ENCODE measurements at regions not wholly inside any gene's neighbourhood (a gene's known extent, or its start where the extent isn't known, plus 50 kb on each side); places are given as distances from the start of the nearest gene placed in this dataset.

DNA sequence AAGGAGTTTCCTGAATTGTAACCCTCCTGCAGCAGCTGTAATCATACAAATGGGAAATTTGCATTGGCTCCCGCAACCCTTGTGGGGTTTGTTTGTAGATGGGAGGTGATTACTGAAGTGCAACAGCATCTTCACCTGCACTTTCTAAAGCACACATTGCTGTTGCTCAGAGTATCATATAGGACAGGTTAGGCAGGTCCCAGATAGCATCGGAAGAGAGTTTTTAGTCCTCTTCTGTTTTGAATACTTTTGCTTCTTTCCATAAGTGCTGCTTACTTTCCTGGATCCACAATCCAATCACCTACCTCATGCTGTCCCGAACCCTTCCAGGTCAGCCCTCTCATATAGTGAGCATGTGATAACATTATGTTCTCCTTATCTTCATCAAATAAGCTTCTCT lies 300.4 kb downstream of the PTPRC start:
- Mint-ChIP-seq H3K36me3 (ENCODE audit: insufficient read depth) (no peaks in the 10 kb centered on the region), H3K27me3 (no peaks in the 10 kb centered on the region), H3K4me3 (ENCODE audit: low read depth) (no peak overlapping the region), H3K4me1 (ENCODE audit: low read depth) (peaks cover 7% of the 10 kb centered on the region), H3K27ac (no peak overlapping the region), H3K9me3 (ENCODE audit: low read depth) (peaks cover 3% of the 10 kb centered on the region)
- TF ChIP-seq CTCF (IDR thresholded peaks at IDR 0.05; ENCODE audit: unreplicated experiment), result no peak
- no peak for DNase-seq (ENCODE audit: low spot score, unreplicated experiment)

- no peak for DNase-seq (ENCODE audit: low spot score, unreplicated experiment)
- no peak for TF ChIP-seq CTCF (IDR thresholded peaks at IDR 0.05; ENCODE audit: unreplicated experiment)
- peaks cover 7% of the 10 kb centered on the region for H3K4me1 Mint-ChIP-seq (ENCODE audit: low read depth)
- H3K9me3 Mint-ChIP-seq (ENCODE audit: low read depth), result peaks cover 3% of the 10 kb centered on the region
- no peak overlapping the region for H3K4me3 Mint-ChIP-seq (ENCODE audit: low read depth)
- H3K27ac Mint-ChIP-seq, result no peak overlapping the region
- H3K27me3 Mint-ChIP-seq, result no peaks in the 10 kb centered on the region
- H3K36me3 Mint-ChIP-seq (ENCODE audit: insufficient read depth), result no peaks in the 10 kb centered on the region
These were observed 301.1 kb downstream of the PTPRC start for GRCh38 chr1:198939956-198940355.

DNA sequence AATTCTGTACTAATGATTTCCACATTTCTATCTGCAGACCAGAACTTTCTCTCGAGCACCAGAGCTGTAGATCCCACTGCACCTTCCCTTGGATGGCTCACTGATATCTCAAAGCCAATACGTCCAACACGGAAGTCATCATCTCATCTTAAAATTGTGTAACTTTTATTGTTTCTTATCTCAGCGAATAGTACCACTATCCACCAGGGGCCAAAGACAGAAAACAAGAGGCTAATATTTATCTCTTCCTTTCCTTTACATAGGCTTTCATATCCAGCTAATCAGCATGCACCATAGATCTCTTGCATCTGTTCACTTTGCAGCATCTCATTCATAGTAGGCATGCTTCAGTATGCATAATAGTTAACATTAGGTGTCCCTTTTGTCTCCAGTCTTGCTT lies 303.6 kb downstream of the PTPRC start:
- Mint-ChIP-seq H3K9me3 (ENCODE audit: low read depth) (peaks cover 3% of the 10 kb centered on the region), H3K27ac (no peak overlapping the region), H3K4me1 (ENCODE audit: low read depth) (peaks cover 1% of the 10 kb centered on the region), H3K36me3 (ENCODE audit: insufficient read depth) (no peaks in the 10 kb centered on the region), H3K27me3 (no peaks in the 10 kb centered on the region), H3K4me3 (ENCODE audit: low read depth) (no peak overlapping the region)
- no peak for DNase-seq (ENCODE audit: low spot score, unreplicated experiment)
- no peak for TF ChIP-seq CTCF (IDR thresholded peaks at IDR 0.05; ENCODE audit: unreplicated experiment)

DNA sequence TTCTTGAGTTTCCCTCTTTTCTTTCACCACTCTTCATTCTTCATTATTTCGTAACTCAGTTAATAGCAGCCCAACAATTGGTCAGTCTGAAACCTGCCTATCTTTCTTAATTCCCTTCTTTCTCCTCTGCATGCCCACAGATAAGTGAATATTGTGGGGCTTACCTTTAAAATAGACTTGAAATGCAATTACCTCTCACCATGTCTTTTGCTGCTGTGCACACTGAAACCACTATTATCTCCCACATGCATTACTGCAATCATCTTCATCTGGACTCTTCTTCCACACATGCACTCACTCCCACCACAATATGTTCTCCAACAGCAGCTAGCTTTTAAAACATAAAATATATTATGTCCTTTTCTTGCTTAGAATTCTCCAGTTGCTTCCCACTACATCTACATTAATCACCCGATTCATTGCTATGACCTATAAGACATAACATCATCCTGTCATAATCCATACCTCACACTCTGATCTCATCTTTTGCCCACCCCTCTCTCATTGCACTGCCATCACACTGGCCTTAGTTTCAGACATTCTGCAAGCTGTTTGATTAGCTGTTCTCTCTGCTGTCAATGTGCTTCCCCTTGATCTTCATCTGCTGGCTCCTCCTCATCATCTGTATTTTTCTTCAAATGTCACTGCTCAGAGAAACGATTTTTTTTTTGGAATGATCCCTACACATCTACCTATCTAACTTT lies 304.8 kb downstream of the PTPRC start:
- no peak for TF ChIP-seq CTCF (IDR thresholded peaks at IDR 0.05; ENCODE audit: unreplicated experiment)
- Mint-ChIP-seq H3K4me1 (ENCODE audit: low read depth) (peaks cover 1% of the 10 kb centered on the region), H3K9me3 (ENCODE audit: low read depth) (peaks cover 3% of the 10 kb centered on the region), H3K36me3 (ENCODE audit: insufficient read depth) (no peaks in the 10 kb centered on the region), H3K4me3 (ENCODE audit: low read depth) (no peak overlapping the region), H3K27ac (no peak overlapping the region), H3K27me3 (no peaks in the 10 kb centered on the region)
- DNase-seq (ENCODE audit: low spot score, unreplicated experiment), result no peak

DNA sequence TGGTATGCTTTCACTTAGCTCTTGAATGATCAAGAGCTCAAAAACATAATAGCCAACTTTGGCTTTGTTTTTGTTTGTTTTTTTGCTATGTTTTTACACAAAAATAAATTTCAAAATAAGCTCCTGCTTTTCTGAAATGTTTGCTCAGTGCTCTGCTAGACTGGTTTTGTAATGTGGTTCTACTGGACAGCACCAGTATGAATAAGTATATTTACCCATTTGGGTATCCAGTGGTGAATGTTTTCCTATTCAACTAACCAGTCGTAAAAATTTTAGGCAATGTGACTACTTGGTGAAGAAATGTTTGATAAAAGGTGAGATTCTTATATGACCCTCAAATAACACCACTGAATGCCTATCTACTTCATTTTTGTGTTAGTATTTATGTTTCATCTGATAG lies 308.6 kb downstream of the PTPRC start:
- no peak overlapping the region for H3K27ac Mint-ChIP-seq
- H3K36me3 Mint-ChIP-seq (ENCODE audit: insufficient read depth), result no peaks in the 10 kb centered on the region
- no peak for DNase-seq (ENCODE audit: low spot score, unreplicated experiment)
- no peak overlapping the region for H3K4me3 Mint-ChIP-seq (ENCODE audit: low read depth)
- no peaks in the 10 kb centered on the region for H3K27me3 Mint-ChIP-seq
- no peaks in the 10 kb centered on the region for H3K4me1 Mint-ChIP-seq (ENCODE audit: low read depth)
- no peaks in the 10 kb centered on the region for H3K9me3 Mint-ChIP-seq (ENCODE audit: low read depth)
- no peak for TF ChIP-seq CTCF (IDR thresholded peaks at IDR 0.05; ENCODE audit: unreplicated experiment)
